Neural progenitor cell (in vitro differentiated cells): ENCODE measurements at regions not wholly inside any gene's neighbourhood (a gene's known extent, or its start where the extent isn't known, plus 50 kb on each side); places are given as distances from the start of the nearest gene placed in this dataset.

Experiments used
- DNase-seq: peaks from one replicate; pipeline ENCODE4 v3.0.0-alpha.2; 2016; ENCODE audit warnings: low spot score
- H2AFZ ChIP-seq: fragments of 200-600 bp; sonication (generic); replicated peaks from 2 replicates; pipeline ENCODE4 v1.6.1; 2016; ENCODE audit warnings: antibody characterized with exemption
- H3F3A ChIP-seq: fragments of 200-600 bp; sonication (generic); 2 replicates; pipeline ENCODE4 v1.6.1; 2016; ENCODE audit warnings: antibody characterized with exemption, low read depth
- H3K27ac ChIP-seq: fragments of 200-600 bp; sonication (generic); 2 replicates; pipeline ENCODE4 v1.5.1; 2016; ENCODE audit warnings: mild to moderate bottlenecking
- H3K27me3 ChIP-seq: fragments of 200-600 bp; sonication (generic); 2 replicates; pipeline ENCODE4 v1.6.1; 2016; ENCODE audit warnings: mild to moderate bottlenecking, moderate library complexity
- H3K36me3 ChIP-seq: fragments of 200-600 bp; sonication (generic); 2 replicates; pipeline ENCODE4 v1.5.1; 2016
- H3K4me1 ChIP-seq: fragments of 200-600 bp; sonication (generic); 2 replicates; pipeline ENCODE4 v1.6.1; 2016; ENCODE audit warnings: mixed run types
- H3K4me2 ChIP-seq: fragments of 200-600 bp; sonication (generic); 2 replicates; pipeline ENCODE4 v1.6.1; 2016
- H3K4me3 ChIP-seq: fragments of 200-600 bp; sonication (generic); 2 replicates; pipeline ENCODE4 v1.5.1; 2016
- H3K79me2 ChIP-seq: fragments of 200-600 bp; sonication (generic); 2 replicates; pipeline ENCODE4 v1.6.1; 2016; ENCODE audit warnings: low read depth
- H3K9ac ChIP-seq: fragments of 200-600 bp; sonication (generic); 2 replicates; pipeline ENCODE4 v1.6.1; 2016
- H3K9me3 ChIP-seq: fragments of 200-600 bp; sonication (generic); 2 replicates; pipeline ENCODE4 v1.5.1; 2016; ENCODE audit warnings: low read depth
- H4K20me1 ChIP-seq: fragments of 200-600 bp; sonication (generic); 2 replicates; pipeline ENCODE4 v1.6.1; 2016; ENCODE audit warnings: low read depth
- H3K27ac Mint-ChIP-seq: 3 replicates; pipeline ENCODE4 v1.8.0; 2021; ENCODE audit warnings: mixed read lengths
- H3K27me3 Mint-ChIP-seq: 2 replicates; pipeline ENCODE4 v1.8.0; 2022; ENCODE audit warnings: low read depth, mild to moderate bottlenecking, inconsistent platforms, moderate library complexity, mixed read lengths; ENCODE audit not compliant: insufficient read depth
- H3K36me3 Mint-ChIP-seq: 3 replicates; pipeline ENCODE4 v1.8.0; 2021; ENCODE audit warnings: mixed read lengths
- H3K4me1 Mint-ChIP-seq: 3 replicates; pipeline ENCODE4 v1.8.0; 2021; ENCODE audit warnings: mixed read lengths
- H3K4me3 Mint-ChIP-seq: 3 replicates; pipeline ENCODE4 v1.8.0; 2021; ENCODE audit warnings: mild to moderate bottlenecking, moderate library complexity, mixed read lengths
- H3K9me3 Mint-ChIP-seq: 3 replicates; pipeline ENCODE4 v1.8.0; 2020; ENCODE audit warnings: mixed read lengths
- CTCF ChIP-seq: fragments of 200-600 bp; sonication (generic); IDR thresholded peaks from 2 replicates; pipeline ENCODE4 v1.5.1; 2017; ENCODE audit warnings: antibody characterized with exemption, mild to moderate bottlenecking
- EZH2 ChIP-seq: fragments of 200-600 bp; sonication (generic); IDR thresholded peaks from 2 replicates; pipeline ENCODE4 v1.6.1; 2017; ENCODE audit warnings: antibody characterized with exemption, mild to moderate bottlenecking, moderate library complexity
- EZH2phosphoT487 ChIP-seq: fragments of 200-600 bp; sonication (generic); IDR thresholded peaks from 2 replicates; pipeline ENCODE4 v1.6.1; 2017; ENCODE audit warnings: antibody characterized with exemption

GRCh38 chr3:141431411-141432378, 55.1 kb upstream of the RASA2 start:
- no peaks in the 10 kb centered on the region for H3F3A ChIP-seq
- H4K20me1 ChIP-seq = no peaks in the 10 kb centered on the region
- H3K4me3 ChIP-seq = no peak overlapping the region
- no peak for DNase-seq
- no peaks in the 10 kb centered on the region for H3K79me2 ChIP-seq
- H3K9ac ChIP-seq = no peak overlapping the region
- Mint-ChIP-seq H3K27ac (no peak overlapping the region), H3K4me1 (no peaks in the 10 kb centered on the region), H3K36me3 (peaks cover 6% of the 10 kb centered on the region), H3K27me3 (no peaks in the 10 kb centered on the region), H3K4me3 (no peak overlapping the region), H3K9me3 (no peaks in the 10 kb centered on the region)
- H3K36me3 ChIP-seq = no peaks in the 10 kb centered on the region
- H3K9me3 ChIP-seq = no peaks in the 10 kb centered on the region
- H3K27me3 ChIP-seq = no peaks in the 10 kb centered on the region
- H3K27ac ChIP-seq = no peak overlapping the region
- H2AFZ ChIP-seq = no peak overlapping the region
- no peak overlapping the region for H3K4me2 ChIP-seq
- peaks cover 8% of the 10 kb centered on the region for H3K4me1 ChIP-seq
- TF ChIP-seq CTCF (no peak), EZH2phosphoT487 (no peak), EZH2 (no peak)

GRCh38 chr3:141432904-141433303, 53.9 kb upstream of the RASA2 start:
- H3K4me1 ChIP-seq = peaks cover 4% of the 10 kb centered on the region
- H2AFZ ChIP-seq = no peak overlapping the region
- Mint-ChIP-seq H3K27ac (no peak overlapping the region), H3K27me3 (no peaks in the 10 kb centered on the region), H3K4me3 (no peak overlapping the region), H3K36me3 (peaks cover 6% of the 10 kb centered on the region), H3K9me3 (no peaks in the 10 kb centered on the region), H3K4me1 (no peaks in the 10 kb centered on the region)
- no peaks in the 10 kb centered on the region for H3K9me3 ChIP-seq
- no peak for TF ChIP-seq CTCF
- TF ChIP-seq EZH2 = no peak
- no peak for TF ChIP-seq EZH2phosphoT487
- no peaks in the 10 kb centered on the region for H4K20me1 ChIP-seq
- H3K4me3 ChIP-seq = no peak overlapping the region
- no peak overlapping the region for H3K4me2 ChIP-seq
- H3F3A ChIP-seq = no peaks in the 10 kb centered on the region
- no peak overlapping the region for H3K9ac ChIP-seq
- H3K27ac ChIP-seq = no peak overlapping the region
- no peak for DNase-seq
- H3K79me2 ChIP-seq = no peaks in the 10 kb centered on the region
- H3K36me3 ChIP-seq = no peaks in the 10 kb centered on the region
- no peaks in the 10 kb centered on the region for H3K27me3 ChIP-seq

GRCh38 chr3:141434255-141434654, 52.6 kb upstream of the RASA2 start:
- Histone ChIP-seq H3K9ac (no peak overlapping the region), H3K4me2 (no peak overlapping the region), H3K27me3 (no peaks in the 10 kb centered on the region), H3K36me3 (no peaks in the 10 kb centered on the region), H3K4me1 (peaks cover 4% of the 10 kb centered on the region), H3K4me3 (no peak overlapping the region), H2AFZ (no peak overlapping the region), H4K20me1 (no peaks in the 10 kb centered on the region), H3K27ac (no peak overlapping the region), H3F3A (no peaks in the 10 kb centered on the region), H3K79me2 (no peaks in the 10 kb centered on the region), H3K9me3 (no peaks in the 10 kb centered on the region)
- no peak for DNase-seq
- Mint-ChIP-seq H3K36me3 (peaks cover 4% of the 10 kb centered on the region), H3K9me3 (no peaks in the 10 kb centered on the region), H3K4me3 (no peak overlapping the region), H3K27me3 (no peaks in the 10 kb centered on the region), H3K27ac (no peak overlapping the region), H3K4me1 (no peaks in the 10 kb centered on the region)
- no peak for TF ChIP-seq EZH2phosphoT487
- TF ChIP-seq CTCF = no peak
- no peak for TF ChIP-seq EZH2
